ENCODE measurements at regions not wholly inside any gene's neighbourhood (a gene's known extent, or its start where the extent isn't known, plus 50 kb on each side); places are given as distances from the start of the nearest gene placed in this dataset.
"Not testable (repeated sequence)": the region's sequence is repeated elsewhere in the genome, so short reads cannot be mapped to it uniquely, and the experiment has no call there.

GRCh38 chrX:115392871-115393270 is 103.4 kb downstream of the LUZP4 start:
- Histone ChIP-seq H3K4me1 (no peaks in the 10 kb centered on the region), H3K4me3 (no peak overlapping the region), H3K27ac (no peak overlapping the region), H3K36me3 (no peaks in the 10 kb centered on the region), H3K9me3 (no peaks in the 10 kb centered on the region), H3K27me3 (no peaks in the 10 kb centered on the region)
- TF ChIP-seq, protein P1, sequence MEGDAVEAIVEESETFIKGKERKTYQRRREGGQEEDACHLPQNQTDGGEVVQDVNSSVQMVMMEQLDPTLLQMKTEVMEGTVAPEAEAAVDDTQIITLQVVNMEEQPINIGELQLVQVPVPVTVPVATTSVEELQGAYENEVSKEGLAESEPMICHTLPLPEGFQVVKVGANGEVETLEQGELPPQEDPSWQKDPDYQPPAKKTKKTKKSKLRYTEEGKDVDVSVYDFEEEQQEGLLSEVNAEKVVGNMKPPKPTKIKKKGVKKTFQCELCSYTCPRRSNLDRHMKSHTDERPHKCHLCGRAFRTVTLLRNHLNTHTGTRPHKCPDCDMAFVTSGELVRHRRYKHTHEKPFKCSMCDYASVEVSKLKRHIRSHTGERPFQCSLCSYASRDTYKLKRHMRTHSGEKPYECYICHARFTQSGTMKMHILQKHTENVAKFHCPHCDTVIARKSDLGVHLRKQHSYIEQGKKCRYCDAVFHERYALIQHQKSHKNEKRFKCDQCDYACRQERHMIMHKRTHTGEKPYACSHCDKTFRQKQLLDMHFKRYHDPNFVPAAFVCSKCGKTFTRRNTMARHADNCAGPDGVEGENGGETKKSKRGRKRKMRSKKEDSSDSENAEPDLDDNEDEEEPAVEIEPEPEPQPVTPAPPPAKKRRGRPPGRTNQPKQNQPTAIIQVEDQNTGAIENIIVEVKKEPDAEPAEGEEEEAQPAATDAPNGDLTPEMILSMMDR (IDR thresholded peaks at IDR 0.05) = no peak
- intact Hi-C loops (cut with DNase I; ENCODE audit: low total_unique reads) = no loop called here
- DNase-seq = no peak

DNA sequence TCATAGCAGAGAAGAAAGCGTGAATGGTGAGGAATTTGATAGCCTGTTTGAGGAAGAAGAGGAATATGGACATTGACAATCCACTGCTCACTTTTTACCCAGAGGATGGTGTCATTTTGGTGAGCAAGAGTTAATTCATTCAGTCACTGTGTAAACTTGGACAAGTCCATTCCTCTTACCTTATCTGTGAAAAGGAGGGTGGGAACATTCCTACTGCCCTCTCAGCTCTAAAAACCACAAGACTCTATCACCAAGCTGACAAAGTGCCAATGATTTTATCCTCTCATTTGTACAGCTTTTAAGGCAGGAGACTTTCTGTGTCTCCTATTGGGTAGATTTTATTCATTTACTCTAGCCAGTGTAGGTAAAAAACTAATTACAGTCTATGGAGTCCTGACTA is 103.8 kb downstream of the LUZP4 start:
- TF ChIP-seq, protein P1 (IDR thresholded peaks at IDR 0.05) = no peak
- Histone ChIP-seq H3K9me3 (no peaks in the 10 kb centered on the region), H3K36me3 (no peaks in the 10 kb centered on the region), H3K27ac (no peak overlapping the region), H3K4me3 (no peak overlapping the region), H3K4me1 (no peaks in the 10 kb centered on the region), H3K27me3 (no peaks in the 10 kb centered on the region)
- no peak for DNase-seq
- intact Hi-C loops (cut with DNase I; ENCODE audit: low total_unique reads) = no loop called here

GRCh38 chrX:115394806-115395205 is 105.3 kb downstream of the LUZP4 start:
- H3K4me1 ChIP-seq; H3K27ac ChIP-seq; H3K4me3 ChIP-seq; H3K27me3 ChIP-seq; H3K9me3 ChIP-seq; H3K36me3 ChIP-seq; intact Hi-C loops (cut with DNase I; ENCODE audit: low total_unique reads); DNase-seq: not testable (repeated sequence)

GRCh38 chrX:115399306-115399705 is 109.8 kb downstream of the LUZP4 start:
- no peaks in the 10 kb centered on the region for H3K27me3 ChIP-seq
- no peaks in the 10 kb centered on the region for H3K4me1 ChIP-seq
- TF ChIP-seq, protein P1 (IDR thresholded peaks at IDR 0.05) = no peak
- H3K27ac ChIP-seq = no peak overlapping the region
- H3K4me3 ChIP-seq = no peak overlapping the region
- DNase-seq = no peak
- H3K36me3 ChIP-seq = no peaks in the 10 kb centered on the region
- intact Hi-C loops (cut with DNase I; ENCODE audit: low total_unique reads) = no loop called here
- no peaks in the 10 kb centered on the region for H3K9me3 ChIP-seq

DNA sequence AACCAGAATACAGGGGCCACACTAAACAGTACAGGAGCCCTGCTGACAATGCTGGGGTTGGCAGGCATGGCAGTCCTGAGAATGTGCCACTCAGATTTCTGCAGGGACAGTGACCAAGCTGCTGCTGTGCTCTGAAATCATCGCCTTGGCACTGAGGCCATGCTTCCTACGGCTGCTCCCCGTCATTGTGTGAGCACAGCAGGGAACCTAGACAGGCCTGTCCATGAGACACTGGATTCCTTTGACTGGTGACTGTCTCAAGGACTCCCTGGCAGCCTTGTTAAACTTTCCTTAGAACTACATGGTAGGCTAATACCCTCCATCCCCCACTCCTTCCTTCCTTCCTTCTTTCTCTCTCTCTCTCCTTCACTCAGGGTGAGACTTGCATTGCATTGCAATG is 111.4 kb downstream of the LUZP4 start:
- no peaks in the 10 kb centered on the region for H3K9me3 ChIP-seq
- no peak for DNase-seq
- no peaks in the 10 kb centered on the region for H3K27me3 ChIP-seq
- no peaks in the 10 kb centered on the region for H3K4me1 ChIP-seq
- H3K36me3 ChIP-seq = no peaks in the 10 kb centered on the region
- no peak overlapping the region for H3K27ac ChIP-seq
- TF ChIP-seq, protein P1 (IDR thresholded peaks at IDR 0.05) = no peak
- no peak overlapping the region for H3K4me3 ChIP-seq
- intact Hi-C loops (cut with DNase I; ENCODE audit: low total_unique reads) = no loop called here

DNA sequence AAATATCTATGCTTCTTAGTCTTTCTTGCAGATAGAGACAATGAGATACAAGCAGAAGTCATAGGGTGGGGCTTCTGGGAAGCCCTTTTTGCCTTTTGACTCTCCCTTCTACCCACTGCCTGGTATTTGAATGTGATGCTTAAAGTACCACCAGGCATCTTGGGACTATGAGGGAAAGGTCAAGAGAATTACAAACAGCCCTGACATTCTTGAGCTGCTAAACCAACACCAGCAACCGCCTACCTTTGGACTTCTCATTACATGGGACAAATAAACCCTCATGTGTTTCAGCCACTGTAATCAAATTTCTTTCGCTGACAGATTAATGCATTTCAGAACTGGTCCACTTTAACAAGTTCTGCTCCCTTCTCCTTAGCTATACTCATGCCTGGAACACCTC is 112.8 kb downstream of the LUZP4 start:
- intact Hi-C loops (cut with DNase I; ENCODE audit: low total_unique reads) = no loop called here
- no peak overlapping the region for H3K27ac ChIP-seq
- no peaks in the 10 kb centered on the region for H3K27me3 ChIP-seq
- TF ChIP-seq, protein P1 (IDR thresholded peaks at IDR 0.05) = no peak
- no peaks in the 10 kb centered on the region for H3K9me3 ChIP-seq
- H3K4me3 ChIP-seq = no peak overlapping the region
- no peaks in the 10 kb centered on the region for H3K36me3 ChIP-seq
- DNase-seq = no peak
- peaks cover 0 to 8% (median 0%) of the 10 kb centered on the region in 4 donors for H3K4me1 ChIP-seq
